ENCODE measurements at regions not wholly inside any gene's neighbourhood (a gene's known extent, or its start where the extent isn't known, plus 50 kb on each side); places are given as distances from the start of the nearest gene placed in this dataset.

DNA sequence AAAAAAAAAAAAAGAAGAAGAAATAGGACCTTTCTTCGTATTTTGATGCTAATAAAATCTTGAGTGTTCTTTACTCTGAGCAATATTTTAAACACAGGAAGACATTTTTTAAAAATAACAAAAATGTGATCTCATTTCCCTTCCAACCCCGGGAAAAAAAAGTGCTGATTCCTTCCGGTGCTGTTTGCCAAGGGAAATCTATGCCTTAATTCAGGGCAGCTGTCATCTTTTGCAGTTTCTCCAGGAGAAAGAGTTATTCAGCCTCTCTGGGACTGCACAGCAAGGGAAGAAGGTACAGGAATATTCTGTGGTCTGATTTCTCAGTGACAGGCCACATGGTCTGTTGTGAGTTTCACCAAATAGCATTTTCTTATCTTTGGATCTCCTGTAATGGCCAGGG, 291.9 kb upstream of the IRX1 start:
- Histone ChIP-seq H3K9me3 (ENCODE audit: control extremely low read depth in 1 of 5, control insufficient read depth in 4 of 5, insufficient read depth in 2 of 5, low read depth in 1 of 5, low read length in 4 of 5) (peaks cover 0 to 2% (median 0%) of the 10 kb centered on the region in 5 experiments), H3K4me3 (ENCODE audit: control insufficient read depth in 1 of 7, extremely low read depth in 1 of 7, insufficient read depth in 4 of 7, low read depth in 2 of 7, low read length in 6 of 7) (no peak overlapping the region), H3K27me3 (replicated peaks in 2 of 5; ENCODE audit: control insufficient read depth in 4 of 5, insufficient read depth in 5 of 5, low read length in 4 of 5) (peaks cover 0 to 7% (median 0%) of the 10 kb centered on the region in 5 experiments), H3K36me3 (ENCODE audit: control insufficient read depth in 4 of 4, insufficient read depth in 4 of 4, low read length in 3 of 4) (no peaks in the 10 kb centered on the region), H3K4me1 (ENCODE audit: control extremely low read depth in 1 of 4, control insufficient read depth in 4 of 4, insufficient read depth in 4 of 4, low read length in 3 of 4) (no peaks in the 10 kb centered on the region), H3K27ac (ENCODE audit: insufficient read depth in 1 of 2, low read depth in 1 of 2, low read length in 2 of 2, poor library complexity in 1 of 2, severe bottlenecking in 2 of 2) (no peak overlapping the region)
- ChIA-PET CTCF (no interaction called here), POLR2A (no interaction called here)
- 22% methylated on average over 2 of the region's 3 CpGs for WGBS (ENCODE audit: insufficient coverage)
- DNase-seq: no peak

DNA sequence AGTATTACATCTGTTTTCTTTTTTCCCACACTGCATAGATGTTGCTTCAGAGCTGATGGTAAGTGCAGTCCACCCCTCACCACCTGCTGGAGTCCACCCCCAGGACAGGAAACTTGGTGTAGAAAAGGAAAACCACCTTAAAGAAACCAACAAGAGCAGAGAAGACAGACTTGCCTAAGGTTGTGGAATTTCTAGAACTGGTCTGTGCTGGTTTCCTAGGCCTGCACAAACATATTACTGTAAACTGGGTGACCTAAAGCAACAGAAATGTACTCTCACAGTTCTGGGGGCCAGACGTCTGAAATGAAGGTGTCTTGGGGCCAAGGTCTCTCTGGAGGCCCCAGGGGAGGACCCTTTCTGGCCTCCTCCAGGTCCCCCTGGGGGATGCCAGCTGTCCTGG, 293.4 kb upstream of the IRX1 start:
- Histone ChIP-seq H3K4me3 (ENCODE audit: control insufficient read depth in 1 of 7, extremely low read depth in 1 of 7, insufficient read depth in 4 of 7, low read depth in 2 of 7, low read length in 6 of 7) (no peak overlapping the region), H3K4me1 (ENCODE audit: control extremely low read depth in 1 of 4, control insufficient read depth in 4 of 4, insufficient read depth in 4 of 4, low read length in 3 of 4) (no peaks in the 10 kb centered on the region), H3K27ac (ENCODE audit: insufficient read depth in 1 of 2, low read depth in 1 of 2, low read length in 2 of 2, poor library complexity in 1 of 2, severe bottlenecking in 2 of 2) (no peak overlapping the region), H3K27me3 (replicated peaks in 2 of 5; ENCODE audit: control insufficient read depth in 4 of 5, insufficient read depth in 5 of 5, low read length in 4 of 5) (peaks cover 0 to 7% (median 0%) of the 10 kb centered on the region in 5 experiments), H3K36me3 (ENCODE audit: control insufficient read depth in 4 of 4, insufficient read depth in 4 of 4, low read length in 3 of 4) (no peaks in the 10 kb centered on the region), H3K9me3 (ENCODE audit: control extremely low read depth in 1 of 5, control insufficient read depth in 4 of 5, insufficient read depth in 2 of 5, low read depth in 1 of 5, low read length in 4 of 5) (peaks cover 0 to 2% (median 0%) of the 10 kb centered on the region in 5 experiments)
- 57% methylated on average over 1 of the region's 1 CpG for WGBS (ENCODE audit: insufficient coverage)
- POLR2A ChIA-PET: no interaction called here
- CTCF ChIA-PET: no interaction called here
- no peak for DNase-seq

DNA sequence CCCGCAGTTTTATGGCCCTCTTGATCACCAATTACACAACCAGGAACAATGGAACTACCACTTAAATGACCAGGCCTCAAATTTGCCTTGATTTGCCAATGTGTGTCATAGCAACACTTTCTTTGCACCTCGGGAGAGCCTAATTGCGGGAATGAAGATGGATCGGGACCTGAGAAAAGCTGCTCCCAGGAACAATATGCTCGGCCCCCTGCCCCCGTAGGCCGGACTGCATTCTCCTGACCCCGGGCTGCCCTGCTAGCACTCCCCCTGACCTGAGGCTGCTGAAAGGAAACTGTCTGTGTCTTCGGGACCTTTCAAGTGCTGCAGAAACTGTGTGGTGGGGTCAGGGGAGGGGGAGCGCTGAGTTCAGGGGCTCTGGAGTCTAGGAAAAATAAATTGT, 294.3 kb upstream of the IRX1 start:
- DNase-seq: no peak
- CTCF ChIA-PET: no interaction called here

DNA sequence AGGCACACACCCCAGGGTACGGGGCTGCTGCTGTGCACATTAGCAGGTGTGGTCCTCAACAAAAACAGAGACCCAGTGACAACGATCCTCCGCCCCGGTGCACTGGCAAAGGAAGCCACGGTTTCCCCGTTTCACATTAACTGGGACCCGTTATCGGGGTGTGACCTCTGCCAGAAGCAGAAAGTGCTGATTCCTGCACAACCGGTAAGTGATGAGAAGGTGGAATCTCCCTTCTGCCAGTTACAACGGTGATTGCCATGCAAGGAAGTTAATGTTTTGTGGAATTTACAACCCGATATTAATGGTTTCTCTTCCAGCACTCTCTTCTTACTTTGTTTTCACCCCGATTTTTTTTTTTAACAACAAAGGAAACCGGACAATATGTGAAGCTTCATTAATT, 294.9 kb upstream of the IRX1 start:
- ChIA-PET POLR2A (no interaction called here), CTCF (no interaction called here)
- Histone ChIP-seq H3K4me3 (ENCODE audit: control insufficient read depth in 1 of 7, extremely low read depth in 1 of 7, insufficient read depth in 4 of 7, low read depth in 2 of 7, low read length in 6 of 7) (no peak overlapping the region), H3K27me3 (replicated peaks in 2 of 5; ENCODE audit: control insufficient read depth in 4 of 5, insufficient read depth in 5 of 5, low read length in 4 of 5) (peaks cover 0 to 7% (median 0%) of the 10 kb centered on the region in 5 experiments), H3K4me1 (ENCODE audit: control extremely low read depth in 1 of 4, control insufficient read depth in 4 of 4, insufficient read depth in 4 of 4, low read length in 3 of 4) (no peaks in the 10 kb centered on the region), H3K9me3 (ENCODE audit: control extremely low read depth in 1 of 5, control insufficient read depth in 4 of 5, insufficient read depth in 2 of 5, low read depth in 1 of 5, low read length in 4 of 5) (peaks cover 0 to 2% (median 0%) of the 10 kb centered on the region in 5 experiments), H3K36me3 (ENCODE audit: control insufficient read depth in 4 of 4, insufficient read depth in 4 of 4, low read length in 3 of 4) (no peaks in the 10 kb centered on the region), H3K27ac (ENCODE audit: insufficient read depth in 1 of 2, low read depth in 1 of 2, low read length in 2 of 2, poor library complexity in 1 of 2, severe bottlenecking in 2 of 2) (no peak overlapping the region)
- WGBS (ENCODE audit: insufficient coverage): 63% methylated on average over 10 of the region's 13 CpGs
- DNase-seq: no peak

More for the DNA sequence above, 294.3 kb upstream of the IRX1 start:
- no peaks in the 10 kb centered on the region for H3K4me1 ChIP-seq (ENCODE audit: control extremely low read depth in 1 of 4, control insufficient read depth in 4 of 4, insufficient read depth in 4 of 4, low read length in 3 of 4)
- H3K36me3 ChIP-seq (ENCODE audit: control insufficient read depth in 4 of 4, insufficient read depth in 4 of 4, low read length in 3 of 4): no peaks in the 10 kb centered on the region
- 40% methylated on average over 10 of the region's 10 CpGs for WGBS (ENCODE audit: insufficient coverage)
- H3K9me3 ChIP-seq (ENCODE audit: control extremely low read depth in 1 of 5, control insufficient read depth in 4 of 5, insufficient read depth in 2 of 5, low read depth in 1 of 5, low read length in 4 of 5): peaks cover 0 to 2% (median 0%) of the 10 kb centered on the region in 5 experiments
- no peak overlapping the region for H3K27ac ChIP-seq (ENCODE audit: insufficient read depth in 1 of 2, low read depth in 1 of 2, low read length in 2 of 2, poor library complexity in 1 of 2, severe bottlenecking in 2 of 2)
- POLR2A ChIA-PET: no interaction called here
- peaks cover 0 to 7% (median 0%) of the 10 kb centered on the region in 5 experiments for H3K27me3 ChIP-seq (replicated peaks in 2 of 5; ENCODE audit: control insufficient read depth in 4 of 5, insufficient read depth in 5 of 5, low read length in 4 of 5)
- no peak overlapping the region for H3K4me3 ChIP-seq (ENCODE audit: control insufficient read depth in 1 of 7, extremely low read depth in 1 of 7, insufficient read depth in 4 of 7, low read depth in 2 of 7, low read length in 6 of 7)

DNA sequence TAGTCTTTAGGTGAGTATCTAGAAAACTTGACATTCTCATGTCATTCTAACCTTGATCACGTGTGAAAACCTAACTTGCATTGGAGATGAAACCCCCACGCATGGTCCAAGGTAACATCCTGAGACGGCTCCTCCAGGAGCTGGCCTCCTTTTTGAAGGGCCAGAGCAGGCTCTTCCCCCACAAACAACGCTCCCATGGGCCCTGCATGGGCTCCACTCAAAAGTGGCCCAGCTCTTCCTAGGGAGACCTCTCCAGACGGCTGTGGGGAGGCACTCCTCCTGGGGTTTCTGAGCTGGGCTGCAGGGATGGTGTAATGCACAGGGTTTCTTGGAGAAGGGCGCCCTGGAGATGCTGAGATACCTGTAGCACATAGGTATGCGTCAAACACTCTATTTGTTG, 296.2 kb upstream of the IRX1 start:
- no peak overlapping the region for H3K4me3 ChIP-seq (ENCODE audit: control insufficient read depth in 1 of 7, extremely low read depth in 1 of 7, insufficient read depth in 4 of 7, low read depth in 2 of 7, low read length in 6 of 7)
- H3K4me1 ChIP-seq (ENCODE audit: control extremely low read depth in 1 of 4, control insufficient read depth in 4 of 4, insufficient read depth in 4 of 4, low read length in 3 of 4): no peaks in the 10 kb centered on the region
- ChIA-PET CTCF (interaction anchor here (1.3 kb wide), 1 partner anchor 18 kb away, joined by 3 read pairs; no protein-coding TSS in a partner anchor), POLR2A (no interaction called here)
- no peaks in the 10 kb centered on the region for H3K36me3 ChIP-seq (ENCODE audit: control insufficient read depth in 4 of 4, insufficient read depth in 4 of 4, low read length in 3 of 4)
- no peaks in the 10 kb centered on the region for H3K9me3 ChIP-seq (ENCODE audit: control extremely low read depth in 1 of 5, control insufficient read depth in 4 of 5, insufficient read depth in 2 of 5, low read depth in 1 of 5, low read length in 4 of 5)
- peaks cover 0 to 7% (median 0%) of the 10 kb centered on the region in 5 experiments for H3K27me3 ChIP-seq (replicated peaks in 2 of 5; ENCODE audit: control insufficient read depth in 4 of 5, insufficient read depth in 5 of 5, low read length in 4 of 5)
- no peak for DNase-seq
- WGBS (ENCODE audit: insufficient coverage): 84% methylated on average over 6 of the region's 7 CpGs
- H3K27ac ChIP-seq (ENCODE audit: insufficient read depth in 1 of 2, low read depth in 1 of 2, low read length in 2 of 2, poor library complexity in 1 of 2, severe bottlenecking in 2 of 2): no peak overlapping the region

DNA sequence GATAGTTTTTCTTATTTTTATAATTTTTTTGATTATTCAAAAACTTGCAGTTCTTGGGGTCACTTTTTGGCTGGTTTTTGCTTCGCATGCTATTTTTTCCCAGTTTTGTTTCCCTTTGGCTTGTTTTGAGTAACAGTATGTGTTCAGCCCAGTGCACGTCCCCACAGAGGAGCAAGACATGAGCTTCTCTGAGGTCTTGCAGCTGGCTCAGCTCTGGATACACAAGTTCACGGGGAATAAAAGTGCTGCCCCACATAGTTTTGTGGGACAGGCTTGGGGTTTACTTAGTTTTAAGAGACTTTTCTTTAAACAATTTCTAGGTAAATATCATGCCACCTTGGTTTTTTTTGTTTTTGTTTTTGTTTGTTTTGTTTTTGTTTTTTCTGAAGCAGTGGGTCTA, 297.8 kb upstream of the IRX1 start:
- CTCF ChIA-PET: no interaction called here
- Histone ChIP-seq H3K4me1 (ENCODE audit: control extremely low read depth in 1 of 4, control insufficient read depth in 4 of 4, insufficient read depth in 4 of 4, low read length in 3 of 4) (no peaks in the 10 kb centered on the region), H3K4me3 (ENCODE audit: control insufficient read depth in 1 of 7, extremely low read depth in 1 of 7, insufficient read depth in 4 of 7, low read depth in 2 of 7, low read length in 6 of 7) (no peak overlapping the region), H3K27me3 (replicated peaks in 2 of 5; ENCODE audit: control insufficient read depth in 4 of 5, insufficient read depth in 5 of 5, low read length in 4 of 5) (peaks cover 0 to 7% (median 0%) of the 10 kb centered on the region in 5 experiments), H3K9me3 (ENCODE audit: control extremely low read depth in 1 of 5, control insufficient read depth in 4 of 5, insufficient read depth in 2 of 5, low read depth in 1 of 5, low read length in 4 of 5) (no peaks in the 10 kb centered on the region), H3K27ac (ENCODE audit: insufficient read depth in 1 of 2, low read depth in 1 of 2, low read length in 2 of 2, poor library complexity in 1 of 2, severe bottlenecking in 2 of 2) (no peak overlapping the region), H3K36me3 (ENCODE audit: control insufficient read depth in 4 of 4, insufficient read depth in 4 of 4, low read length in 3 of 4) (no peaks in the 10 kb centered on the region)
- no peak for DNase-seq
- POLR2A ChIA-PET: no interaction called here
- WGBS (ENCODE audit: insufficient coverage): 100% methylated on average over 1 of the region's 3 CpGs

DNA sequence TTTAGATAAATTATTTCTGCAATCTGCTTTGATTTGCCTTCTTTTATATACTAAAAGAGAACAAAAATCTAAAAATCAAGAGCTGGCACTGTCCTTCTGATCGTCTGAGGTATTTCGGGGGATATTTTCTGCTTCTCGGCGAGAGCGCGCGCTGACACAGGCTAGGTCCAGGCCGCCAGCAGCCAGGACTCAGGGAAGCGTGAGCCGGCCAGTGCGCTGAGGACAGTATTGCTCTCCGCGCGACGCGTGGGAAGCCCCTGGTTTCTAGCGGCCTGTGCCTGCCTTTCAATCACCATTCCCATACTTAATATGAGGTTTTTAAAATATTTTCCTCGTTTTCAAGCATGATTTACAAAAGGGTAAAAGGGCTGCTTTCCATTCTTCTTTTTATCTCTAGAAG, 307.3 kb upstream of the IRX1 start:
- H3K36me3 ChIP-seq (ENCODE audit: control insufficient read depth in 4 of 4, insufficient read depth in 4 of 4, low read length in 3 of 4): no peaks in the 10 kb centered on the region
- H3K4me1 ChIP-seq (ENCODE audit: control extremely low read depth in 1 of 4, control insufficient read depth in 4 of 4, insufficient read depth in 4 of 4, low read length in 3 of 4): no peaks in the 10 kb centered on the region
- no peaks in the 10 kb centered on the region for H3K27me3 ChIP-seq (replicated peaks in 2 of 5; ENCODE audit: control insufficient read depth in 4 of 5, insufficient read depth in 5 of 5, low read length in 4 of 5)
- no peak overlapping the region for H3K27ac ChIP-seq (ENCODE audit: insufficient read depth in 1 of 2, low read depth in 1 of 2, low read length in 2 of 2, poor library complexity in 1 of 2, severe bottlenecking in 2 of 2)
- WGBS (ENCODE audit: insufficient coverage): 94% methylated on average over 9 of the region's 18 CpGs
- H3K9me3 ChIP-seq (ENCODE audit: control extremely low read depth in 1 of 5, control insufficient read depth in 4 of 5, insufficient read depth in 2 of 5, low read depth in 1 of 5, low read length in 4 of 5): no peaks in the 10 kb centered on the region
- H3K4me3 ChIP-seq (ENCODE audit: control insufficient read depth in 1 of 7, extremely low read depth in 1 of 7, insufficient read depth in 4 of 7, low read depth in 2 of 7, low read length in 6 of 7): no peak overlapping the region
- DNase-seq: no peak
- ChIA-PET POLR2A (interaction anchor here (0.6 kb wide), 1 partner anchor 428 kb away, joined by 3 read pairs; no protein-coding TSS in a partner anchor), CTCF (interaction anchor here (0.6 kb wide), 1 partner anchor 739 kb away, joined by 3 read pairs; no protein-coding TSS in a partner anchor)
